ENCODE measurements at regions not wholly inside any gene's neighbourhood (a gene's known extent, or its start where the extent isn't known, plus 50 kb on each side); places are given as distances from the start of the nearest gene placed in this dataset.

DNA sequence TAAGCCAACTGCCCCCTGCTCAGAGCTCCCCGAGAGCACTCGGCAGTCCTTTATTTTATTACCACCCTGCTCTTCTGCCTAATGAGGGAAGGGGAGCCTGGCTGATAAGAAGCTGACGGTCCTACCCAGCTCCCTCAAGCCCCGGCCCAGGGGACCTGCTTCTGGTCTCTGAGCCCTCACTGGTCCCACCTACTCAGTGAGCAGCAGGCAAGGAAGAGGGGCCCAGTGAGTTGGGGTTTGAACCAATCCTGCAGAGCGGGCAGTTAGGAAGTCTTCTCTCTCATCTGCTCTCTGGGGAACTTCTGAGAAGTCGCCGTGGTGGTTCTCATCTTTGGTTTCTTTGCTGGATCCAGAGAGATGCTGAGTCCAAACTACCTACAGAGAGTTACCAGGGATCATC is 218.9 kb downstream of the NDUFA10 start:
- TF ChIP-seq, protein P1, sequence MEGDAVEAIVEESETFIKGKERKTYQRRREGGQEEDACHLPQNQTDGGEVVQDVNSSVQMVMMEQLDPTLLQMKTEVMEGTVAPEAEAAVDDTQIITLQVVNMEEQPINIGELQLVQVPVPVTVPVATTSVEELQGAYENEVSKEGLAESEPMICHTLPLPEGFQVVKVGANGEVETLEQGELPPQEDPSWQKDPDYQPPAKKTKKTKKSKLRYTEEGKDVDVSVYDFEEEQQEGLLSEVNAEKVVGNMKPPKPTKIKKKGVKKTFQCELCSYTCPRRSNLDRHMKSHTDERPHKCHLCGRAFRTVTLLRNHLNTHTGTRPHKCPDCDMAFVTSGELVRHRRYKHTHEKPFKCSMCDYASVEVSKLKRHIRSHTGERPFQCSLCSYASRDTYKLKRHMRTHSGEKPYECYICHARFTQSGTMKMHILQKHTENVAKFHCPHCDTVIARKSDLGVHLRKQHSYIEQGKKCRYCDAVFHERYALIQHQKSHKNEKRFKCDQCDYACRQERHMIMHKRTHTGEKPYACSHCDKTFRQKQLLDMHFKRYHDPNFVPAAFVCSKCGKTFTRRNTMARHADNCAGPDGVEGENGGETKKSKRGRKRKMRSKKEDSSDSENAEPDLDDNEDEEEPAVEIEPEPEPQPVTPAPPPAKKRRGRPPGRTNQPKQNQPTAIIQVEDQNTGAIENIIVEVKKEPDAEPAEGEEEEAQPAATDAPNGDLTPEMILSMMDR (IDR thresholded peaks at IDR 0.05; ENCODE audit: low read depth, low read length) = no peak
- H3K4me3 ChIP-seq (ENCODE audit: low read depth, low read length) = no peak overlapping the region

DNA sequence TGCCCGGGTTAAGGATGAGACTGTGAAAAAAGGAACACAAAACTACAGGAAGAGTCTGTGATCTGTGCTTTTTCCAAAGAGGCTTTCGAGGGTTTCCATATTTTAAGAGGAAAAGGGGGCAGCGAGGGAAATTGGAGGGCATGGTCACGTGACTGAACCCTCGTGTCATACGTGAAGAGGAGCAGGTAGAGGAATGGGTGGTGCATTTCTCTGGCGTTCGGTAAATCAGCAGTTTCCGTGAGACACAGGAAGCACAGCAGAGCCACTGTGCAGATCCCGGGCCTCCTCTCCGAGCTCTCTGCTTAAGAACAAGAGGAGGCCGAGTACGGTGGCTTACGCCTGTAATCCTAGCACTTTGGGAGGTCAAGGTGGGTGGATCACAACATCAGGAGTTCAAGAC is 219.7 kb downstream of the NDUFA10 start:
- no peak overlapping the region for H3K4me3 ChIP-seq (ENCODE audit: low read depth, low read length)
- TF ChIP-seq, protein P1 (IDR thresholded peaks at IDR 0.05; ENCODE audit: low read depth, low read length) = no peak

DNA sequence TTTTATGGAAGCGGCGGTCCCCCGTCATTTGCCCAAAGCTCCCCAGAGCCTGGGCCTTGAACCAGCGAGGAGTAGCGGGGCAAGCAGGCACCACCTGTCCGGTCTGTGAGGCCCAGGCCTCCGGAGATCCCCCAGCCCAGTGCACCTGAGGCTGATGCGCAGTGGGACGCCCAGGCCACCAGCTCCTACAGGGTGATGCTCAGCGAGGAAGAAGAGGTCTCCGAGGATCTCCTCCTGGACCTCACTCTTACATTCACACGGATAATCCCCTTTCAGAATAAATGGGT is 220.2 kb downstream of the NDUFA10 start:
- TF ChIP-seq, protein P1 (IDR thresholded peaks at IDR 0.05; ENCODE audit: low read depth, low read length) = no peak
- no peak overlapping the region for H3K4me3 ChIP-seq (ENCODE audit: low read depth, low read length)

DNA sequence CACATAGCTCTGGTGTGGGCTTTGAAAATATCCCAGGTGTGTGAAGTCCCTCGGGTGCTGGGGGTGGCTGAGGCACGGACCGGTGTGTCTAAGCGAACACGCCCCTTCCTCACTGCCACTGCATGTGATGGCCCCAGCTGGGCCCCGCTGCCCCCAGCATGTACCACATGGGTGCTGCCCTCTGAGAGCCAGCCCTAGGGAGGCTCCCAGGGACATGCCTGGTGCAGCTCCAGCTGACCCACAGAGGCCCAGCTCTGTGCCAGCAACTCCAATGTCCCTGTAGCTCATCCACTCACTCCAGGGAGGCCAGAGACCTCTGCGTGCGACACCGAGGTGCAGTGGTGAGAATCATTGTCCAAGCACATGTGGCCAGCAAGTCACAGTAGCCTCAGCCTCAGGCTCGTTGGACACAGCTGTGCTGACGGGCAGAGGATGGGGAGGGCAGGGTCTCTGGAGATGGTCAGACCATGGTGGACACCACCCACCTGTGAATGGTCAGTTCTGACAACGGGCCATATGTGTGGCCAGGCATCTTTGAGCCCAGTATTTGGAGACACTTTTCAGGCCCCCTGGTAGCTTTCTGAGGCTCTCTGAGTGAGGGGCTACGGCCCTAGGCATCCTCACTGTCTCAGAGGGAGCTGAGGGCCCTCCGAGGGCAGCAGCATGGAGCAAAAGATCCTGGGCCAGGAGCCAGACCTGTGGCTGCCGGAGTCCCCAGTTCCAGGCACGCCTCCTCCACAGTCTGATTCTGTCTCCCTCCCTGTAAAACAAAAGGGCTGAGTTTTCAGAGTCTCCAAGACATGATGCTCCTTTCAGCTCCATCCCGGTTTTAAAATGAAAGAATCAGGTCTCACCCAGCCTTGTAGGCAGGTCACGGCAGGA is 220.7 kb downstream of the NDUFA10 start:
- no peak overlapping the region for H3K4me3 ChIP-seq (ENCODE audit: low read depth, low read length)
- TF ChIP-seq, protein P1 (IDR thresholded peaks at IDR 0.05; ENCODE audit: low read depth, low read length) = no peak

DNA sequence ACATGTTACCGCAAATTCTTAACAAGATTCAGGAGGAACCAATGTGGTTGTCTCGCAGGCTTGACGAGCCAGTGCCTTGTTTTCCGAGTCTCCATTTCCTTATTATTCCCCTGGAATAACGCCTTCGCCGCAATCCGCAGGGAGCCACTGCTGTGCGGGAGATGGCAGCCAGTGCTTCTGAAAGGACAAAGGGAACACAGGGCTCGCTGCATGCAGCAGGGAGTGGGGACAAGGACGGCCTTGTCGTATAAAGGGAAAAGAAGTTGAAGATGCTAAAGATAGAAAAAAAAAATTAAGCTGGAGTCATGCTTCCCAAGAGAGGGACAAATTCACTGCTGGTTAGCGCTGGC is 221.4 kb downstream of the NDUFA10 start:
- no peak overlapping the region for H3K4me3 ChIP-seq (ENCODE audit: low read depth, low read length)
- TF ChIP-seq, protein P1 (IDR thresholded peaks at IDR 0.05; ENCODE audit: low read depth, low read length) = no peak

DNA sequence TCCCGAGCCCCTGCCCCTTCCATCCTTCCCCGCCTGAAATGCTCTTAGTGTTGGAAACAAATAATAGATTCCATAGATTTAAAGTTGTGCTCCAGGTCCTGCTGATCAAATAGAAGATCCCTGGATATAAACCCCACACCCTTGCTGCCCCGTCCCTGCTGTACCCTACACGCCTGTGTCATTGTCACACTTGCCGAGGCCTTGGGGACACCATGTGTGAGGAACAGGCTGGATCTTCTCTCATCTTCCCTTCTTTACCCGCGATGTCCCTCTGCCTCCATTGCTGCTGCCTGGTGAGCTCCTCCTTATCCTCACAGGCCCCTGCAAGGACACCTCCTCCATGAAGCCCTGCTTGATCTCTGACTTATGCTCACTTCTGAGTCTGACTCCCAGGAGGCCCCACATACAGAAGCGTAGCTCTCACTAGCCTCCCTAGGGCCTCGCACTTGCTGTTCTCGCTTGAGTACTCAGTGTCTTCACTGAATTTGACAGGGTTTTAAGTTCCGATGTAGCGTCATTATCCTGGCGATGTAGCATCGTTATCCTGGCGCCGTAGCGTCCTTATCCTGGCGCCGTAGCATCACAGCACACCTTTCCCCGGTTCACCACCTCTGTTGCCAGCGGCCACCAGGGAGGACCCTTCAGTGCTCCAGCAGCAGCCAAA is 221.9 kb downstream of the NDUFA10 start:
- no peak overlapping the region for H3K4me3 ChIP-seq (ENCODE audit: low read depth, low read length)
- TF ChIP-seq, protein P1 (IDR thresholded peaks at IDR 0.05; ENCODE audit: low read depth, low read length) = no peak

DNA sequence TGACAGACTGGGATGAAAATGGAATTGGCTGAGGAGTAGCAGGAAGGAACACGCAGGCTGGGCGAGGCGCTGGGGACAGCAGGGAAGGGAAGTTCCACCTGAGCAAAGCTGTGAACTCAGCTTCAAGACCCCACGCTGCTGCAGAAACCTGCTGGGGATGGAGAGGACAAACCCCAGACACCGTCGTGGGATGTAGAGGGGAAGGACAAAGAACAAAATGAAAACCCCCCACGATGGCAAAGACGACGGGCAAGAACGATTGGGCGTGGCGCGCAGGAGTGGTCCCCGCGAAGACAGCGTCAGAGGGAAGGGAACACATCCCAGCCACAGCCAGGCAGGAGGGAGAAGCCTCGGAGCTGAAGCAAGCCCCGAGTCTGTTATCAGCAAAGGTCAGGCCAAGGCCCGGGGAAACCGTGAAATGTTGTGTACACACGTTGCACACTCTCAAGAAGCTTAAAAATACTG is 222.9 kb downstream of the NDUFA10 start:
- no peak overlapping the region for H3K4me3 ChIP-seq (ENCODE audit: low read depth, low read length)

More for the DNA sequence above, 222.9 kb downstream of the NDUFA10 start:
- TF ChIP-seq, protein P1 (IDR thresholded peaks at IDR 0.05; ENCODE audit: low read depth, low read length) = no peak

All from WI38 (cell line).